Upper lobe of left lung (tissue), 4 donors: ENCODE measurements at regions not wholly inside any gene's neighbourhood (a gene's known extent, or its start where the extent isn't known, plus 50 kb on each side); places are given as distances from the start of the nearest gene placed in this dataset.

Experiments used
- EP300 ChIP-seq, 4 donors: sonication (generic); formaldehyde crosslinking; IDR thresholded peaks; one replicate each; pipeline ENCODE4 v1.5.1; 2017; ENCODE audit warnings: antibody characterized with exemption in 4 of 4, control low read depth in 2 of 4
- POLR2A ChIP-seq, 4 donors: fragments of 450-650 bp; IDR thresholded peaks; one replicate each; pipeline ENCODE4 v1.5.1; 2016 to 2017; ENCODE audit warnings: antibody characterized with exemption in 4 of 4, mild to moderate bottlenecking in 2 of 4
- POLR2AphosphoS5 ChIP-seq, 2 donors: sonication (generic); formaldehyde crosslinking; IDR thresholded peaks; one replicate each; pipeline ENCODE4 v1.5.1; 2017; ENCODE audit warnings: antibody characterized with exemption in 2 of 2
- TF ChIP-seq, protein P1 (sequence below), 6 experiments: fragments of 450-650 bp in 4 of 6; fragments of 200-600 bp in 2 of 6; sonication (generic) in 2 of 6; IDR thresholded peaks; one replicate each; pipeline ENCODE4 v1.5.1; 2016 to 2019; ENCODE audit warnings: antibody characterized with exemption in 6 of 6

DNA sequence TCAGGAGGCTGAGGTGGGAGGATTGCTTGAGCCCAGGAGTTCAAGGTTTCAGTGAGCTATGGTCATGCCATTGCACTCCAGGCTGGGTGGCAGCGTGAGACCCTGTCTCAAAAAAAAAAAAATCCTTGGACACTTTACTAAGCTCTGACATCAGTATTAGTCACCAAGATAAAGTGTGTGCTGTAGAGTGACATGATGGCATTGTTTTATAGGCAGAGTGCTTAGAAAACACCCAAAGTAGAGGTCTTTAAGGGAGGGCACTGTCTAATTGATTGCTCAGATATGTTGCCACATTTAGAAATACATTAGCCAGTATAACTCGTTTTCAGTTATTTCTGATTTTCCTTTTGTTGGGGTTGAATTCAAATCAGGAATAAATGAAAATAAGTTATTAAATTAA is 235.9 kb downstream of the REEP3 start:
- TF ChIP-seq POLR2A (IDR thresholded peaks at IDR 0.05) (no peak), POLR2AphosphoS5 (IDR thresholded peaks at IDR 0.05) (no peak), EP300 (IDR thresholded peaks at IDR 0.05) (no peak)
- TF ChIP-seq, protein P1, sequence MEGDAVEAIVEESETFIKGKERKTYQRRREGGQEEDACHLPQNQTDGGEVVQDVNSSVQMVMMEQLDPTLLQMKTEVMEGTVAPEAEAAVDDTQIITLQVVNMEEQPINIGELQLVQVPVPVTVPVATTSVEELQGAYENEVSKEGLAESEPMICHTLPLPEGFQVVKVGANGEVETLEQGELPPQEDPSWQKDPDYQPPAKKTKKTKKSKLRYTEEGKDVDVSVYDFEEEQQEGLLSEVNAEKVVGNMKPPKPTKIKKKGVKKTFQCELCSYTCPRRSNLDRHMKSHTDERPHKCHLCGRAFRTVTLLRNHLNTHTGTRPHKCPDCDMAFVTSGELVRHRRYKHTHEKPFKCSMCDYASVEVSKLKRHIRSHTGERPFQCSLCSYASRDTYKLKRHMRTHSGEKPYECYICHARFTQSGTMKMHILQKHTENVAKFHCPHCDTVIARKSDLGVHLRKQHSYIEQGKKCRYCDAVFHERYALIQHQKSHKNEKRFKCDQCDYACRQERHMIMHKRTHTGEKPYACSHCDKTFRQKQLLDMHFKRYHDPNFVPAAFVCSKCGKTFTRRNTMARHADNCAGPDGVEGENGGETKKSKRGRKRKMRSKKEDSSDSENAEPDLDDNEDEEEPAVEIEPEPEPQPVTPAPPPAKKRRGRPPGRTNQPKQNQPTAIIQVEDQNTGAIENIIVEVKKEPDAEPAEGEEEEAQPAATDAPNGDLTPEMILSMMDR (IDR thresholded peaks at IDR 0.05), result no peak
